IMR-90 (cell line): ENCODE measurements at regions not wholly inside any gene's neighbourhood (a gene's known extent, or its start where the extent isn't known, plus 50 kb on each side); places are given as distances from the start of the nearest gene placed in this dataset.

Experiments used
- ATAC-seq: fragments of 200-7000 bp; cut with Tn5 transposase; 2 replicates; pipeline ENCODE4 v1.9.1; 2020; ENCODE audit warnings: low read depth, mild to moderate bottlenecking, moderate library complexity
- BruUV-seq: library from RNA; stranded (reverse); fragments of 400-500 nt; replicated peaks from 2 replicates; lab custom pipeline; 2021; lab: Mats Ljungman, UMichigan
- CTCF ChIA-PET: fragments of 300-600 bp; formaldehyde crosslinking; extraction: SDS; loops from one replicate; lab custom pipeline; 2021; ENCODE audit warnings: antibody characterized with exemption; lab: Yijun Ruan, JAX
- POLR2A ChIA-PET: fragments of 300-600 bp; sonication (Branson Sonifier 250); formaldehyde crosslinking; loops from one replicate; lab custom pipeline; 2022; ENCODE audit warnings: antibody characterized with exemption; ENCODE audit not compliant: unreplicated experiment; lab: Charles Lee
- DNase-seq: peaks from one replicate; pipeline ENCODE4 v3.0.0; 2013
- H2AFZ ChIP-seq: replicated peaks from 2 replicates; pipeline ENCODE3; 2013; ENCODE audit warnings: low read length, mild to moderate bottlenecking; ENCODE audit not compliant: poor library complexity
- H2AK5ac ChIP-seq: 2 replicates; pipeline ENCODE4 v1.6.1; 2013; ENCODE audit warnings: low read depth, low read length, inconsistent platforms
- H2AK9ac ChIP-seq: replicated peaks from 2 replicates; pipeline ENCODE3; 2013; ENCODE audit warnings: mild to moderate bottlenecking, low read depth, low read length, moderate library complexity; ENCODE audit not compliant: poor library complexity
- H2BK120ac ChIP-seq: 2 replicates; pipeline ENCODE4 v1.6.1; 2013; ENCODE audit warnings: low read depth, low read length, inconsistent platforms
- H2BK15ac ChIP-seq: 3 replicates; pipeline ENCODE4 v1.6.1; 2013; ENCODE audit warnings: low read depth, low read length, inconsistent platforms
- H2BK20ac ChIP-seq: 2 replicates; pipeline ENCODE4 v1.6.1; 2013; ENCODE audit warnings: low read depth, mild to moderate bottlenecking, inconsistent platforms, low read length, moderate library complexity
- H2BK5ac ChIP-seq: 2 replicates; pipeline ENCODE4 v1.6.1; 2013; ENCODE audit warnings: mild to moderate bottlenecking, low read depth, low read length, inconsistent platforms; ENCODE audit not compliant: poor library complexity, severe bottlenecking
- H3K14ac ChIP-seq: replicated peaks from 2 replicates; pipeline ENCODE4 v1.6.1; 2013; ENCODE audit warnings: low read depth, low read length, inconsistent platforms
- H3K18ac ChIP-seq: 2 replicates; pipeline ENCODE4 v1.6.1; 2013; ENCODE audit warnings: low read depth, low read length, control low read depth
- H3K23ac ChIP-seq: 2 replicates; pipeline ENCODE4 v1.6.1; 2013; ENCODE audit warnings: low read depth, low read length, inconsistent platforms
- H3K27ac ChIP-seq: 2 replicates; pipeline ENCODE4 v1.5.1; 2013; ENCODE audit warnings: mild to moderate bottlenecking, control low read depth, low read length; ENCODE audit not compliant: insufficient read depth
- H3K27me3 ChIP-seq: 2 replicates; pipeline ENCODE4 v1.6.1; 2013; ENCODE audit warnings: low read length; ENCODE audit not compliant: control insufficient read depth, insufficient read depth
- H3K36me3 ChIP-seq: 2 replicates; pipeline ENCODE4 v1.6.1; 2013; ENCODE audit warnings: low read length, mixed read lengths; ENCODE audit not compliant: control insufficient read depth, insufficient read depth
- H3K4ac ChIP-seq: 2 replicates; pipeline ENCODE4 v1.6.1; 2013; ENCODE audit warnings: low read depth, low read length, inconsistent platforms
- H3K4me1 ChIP-seq: 2 replicates; pipeline ENCODE4 v1.6.1; 2013; ENCODE audit warnings: low read length, mixed read lengths; ENCODE audit not compliant: control insufficient read depth, insufficient read depth
- H3K4me2 ChIP-seq: 2 replicates; pipeline ENCODE4 v1.6.1; 2013; ENCODE audit warnings: low read depth, mild to moderate bottlenecking, control low read depth, low read length, moderate library complexity
- H3K4me3 ChIP-seq: 2 replicates; pipeline ENCODE4 v1.5.1; 2013; ENCODE audit warnings: low read depth, mild to moderate bottlenecking, control low read depth, low read length, moderate library complexity; ENCODE audit not compliant: insufficient read depth
- H3K56ac ChIP-seq: 2 replicates; pipeline ENCODE4 v1.6.1; 2013; ENCODE audit warnings: low read length, inconsistent platforms; ENCODE audit not compliant: insufficient read depth; ENCODE audit errors: extremely low read depth
- H3K79me1 ChIP-seq, 2 experiments: 2 replicates each; pipeline ENCODE4 v1.6.1; 2013; ENCODE audit warnings: low read length in 2 of 2, inconsistent platforms in 1 of 2, low read depth in 1 of 2
- H3K9ac ChIP-seq: 2 replicates; pipeline ENCODE4 v1.6.1; 2013; ENCODE audit warnings: low read depth, low read length, control low read depth
- H3K9me1 ChIP-seq: 2 replicates; pipeline ENCODE4 v1.6.1; 2013; ENCODE audit warnings: low read length, inconsistent platforms; ENCODE audit not compliant: insufficient read depth
- H3K9me3 ChIP-seq: 2 replicates; pipeline ENCODE4 v1.6.1; 2013; ENCODE audit warnings: low read length; ENCODE audit not compliant: control insufficient read depth, insufficient read depth
- H4K20me1 ChIP-seq: 2 replicates; pipeline ENCODE4 v1.6.1; 2013; ENCODE audit warnings: low read length, inconsistent platforms; ENCODE audit not compliant: insufficient read depth
- H4K5ac ChIP-seq: 2 replicates; pipeline ENCODE4 v1.6.1; 2013; ENCODE audit warnings: mild to moderate bottlenecking, low read depth, low read length, control low read depth
- H4K8ac ChIP-seq, 2 experiments: 2 replicates each; pipeline ENCODE4 v1.6.1; 2013; ENCODE audit warnings: low read depth in 2 of 2, low read length in 2 of 2, control low read depth in 1 of 2, inconsistent platforms in 1 of 2
- H4K91ac ChIP-seq: 2 replicates; pipeline ENCODE4 v1.6.1; 2013; ENCODE audit warnings: low read depth, low read length, inconsistent platforms; ENCODE audit not compliant: insufficient read depth
- MAZ ChIP-seq: IDR thresholded peaks from 2 replicates; pipeline ENCODE4 v1.6.1; 2012; ENCODE audit warnings: low read depth, mild to moderate bottlenecking, low read length, improper control_type of control experiment, moderate library complexity, borderline replicate concordance
- WGBS, 2 experiments: methylation state at CpG; one replicate each; pipeline versions ENCODE4 v1.1.5 to v1.1.7; 2013; ENCODE audit warnings: missing lambda C conversion rate in 2 of 2; ENCODE audit not compliant: insufficient read length in 1 of 2; ENCODE audit errors: extremely low coverage in 2 of 2; 5-methylcytosine and 5-hydroxymethylcytosine counted together
- dilution Hi-C: fragments of 300-500 bp; cut with HindIII; formaldehyde crosslinking; loops from one replicate; pipeline ENCODE4 v1.14.3; 2018; ENCODE audit warnings: low sequenced_read_pairs; ENCODE audit not compliant: unreplicated experiment
- in situ Hi-C: fragments of 300-500 bp; cut with MboI; formaldehyde crosslinking; loops from 3 replicates; pipeline ENCODE4 v1.14.3; 2019; ENCODE audit warnings: low sequenced_read_pairs, inconsistent platforms, mixed read lengths
- intact Hi-C: fragments of 100-400 bp; cut with micrococcal nuclease; formaldehyde crosslinking; loops from 2 replicates; pipeline ENCODE4 v1.10.0; 2022

- Histone ChIP-seq H3K79me1 (no peaks in the 10 kb centered on the region), H3K9ac (no peak overlapping the region), H3K4me2 (no peak overlapping the region), H2BK120ac (no peak overlapping the region), H3K9me1 (no peaks in the 10 kb centered on the region), H3K4ac (no peak overlapping the region), H4K91ac (no peak overlapping the region), H3K27me3 (no peaks in the 10 kb centered on the region), H2BK5ac (no peak overlapping the region), H4K8ac (no peak overlapping the region), H2AK9ac (no peak overlapping the region), H2AFZ (no peak overlapping the region), H3K23ac (no peak overlapping the region), H4K20me1 (no peaks in the 10 kb centered on the region), H4K5ac (no peak overlapping the region), H3K4me1 (no peaks in the 10 kb centered on the region), H3K4me3 (no peak overlapping the region), H2BK20ac (no peak overlapping the region), H3K27ac (no peak overlapping the region), H3K9me3 (no peaks in the 10 kb centered on the region), H3K56ac (no peak overlapping the region), H3K18ac (no peak overlapping the region), H3K14ac (no peak overlapping the region), H2AK5ac (no peak overlapping the region), H3K36me3 (no peaks in the 10 kb centered on the region), H2BK15ac (no peak overlapping the region)
- TF ChIP-seq MAZ: no peak
- DNase-seq (no peak), ATAC-seq (no peak)
- intact Hi-C loops: no loop called here
- ChIA-PET POLR2A (no interaction called here), CTCF (no interaction called here)
- no TSS peak for BruUV-seq
- 25% methylated on average over 2 of the region's 4 CpGs; no CpG with 5 or more reads in 1 of the 2 experiments for WGBS, 2 experiments
- in situ Hi-C loops: loop anchor here (25.0 kb wide), 1 partner anchor 1330 kb away; no protein-coding TSS in a partner anchor
- dilution Hi-C loops: no loop called here
Observed at GRCh38 chr5:117456866-117457470, 882.3 kb upstream of the SEMA6A start.
